B cell (primary cell): ENCODE measurements at regions not wholly inside any gene's neighbourhood (a gene's known extent, or its start where the extent isn't known, plus 50 kb on each side); places are given as distances from the start of the nearest gene placed in this dataset.

ENCODE experiments used
- ATAC-seq: fragments of 200-7000 bp; cut with Tn5 transposase; one replicate; pipeline ENCODE4 v1.10.0; 2021; ENCODE audit warnings: low read depth, mild to moderate bottlenecking, moderate number of reproducible peaks, moderate library complexity
- CTCF ChIA-PET: fragments of 350-600 bp; sonication (Branson Sonifier 250); formaldehyde crosslinking; loops from one replicate; lab custom pipeline; 2021; ENCODE audit warnings: antibody characterized with exemption, inconsistent platforms; lab: Charles Lee
- POLR2A ChIA-PET: fragments of 350-600 bp; sonication (Branson Sonifier 250); formaldehyde crosslinking; loops from one replicate; lab custom pipeline; 2021; ENCODE audit warnings: antibody characterized with exemption; lab: Charles Lee
- DNase-seq: peaks from one replicate; pipeline ENCODE4 v3.0.0; 2013
- H2AFZ ChIP-seq: 2 replicates; pipeline ENCODE4 v1.6.1; 2012; ENCODE audit warnings: mild to moderate bottlenecking, low read depth, low read length; ENCODE audit not compliant: insufficient read depth, poor library complexity, severe bottlenecking
- H3K27ac ChIP-seq, 2 donors: 1 replicate in 1 of 2; 2 replicates in 1 of 2; pipeline ENCODE4 v1.5.1; 2012 to 2013; ENCODE audit warnings: low read length in 2 of 2, mild to moderate bottlenecking in 2 of 2, moderate library complexity in 1 of 2
- H3K27me3 ChIP-seq, 4 experiments: fragments of 200-600 bp in 1 of 4; sonication (generic) in 1 of 4; replicated peaks in 1 of 4; 1 replicate in 2 of 4; 2 replicates in 2 of 4; pipeline versions ENCODE4 v1.6.1 to v1.7.0; 2013 to 2016; ENCODE audit warnings: low read length in 3 of 4, mild to moderate bottlenecking in 2 of 4, mixed read lengths in 1 of 4, moderate library complexity in 1 of 4; ENCODE audit not compliant: insufficient read depth in 4 of 4, control insufficient read depth in 3 of 4; ENCODE audit errors: control extremely low read depth in 1 of 4
- H3K36me3 ChIP-seq, 2 experiments: replicated peaks in 1 of 2; 1 replicate in 1 of 2; 2 replicates in 1 of 2; pipeline versions ENCODE4 v1.6.1 to v1.7.1; 2013; ENCODE audit warnings: low read length in 1 of 2; ENCODE audit not compliant: insufficient read depth in 2 of 2, control insufficient read depth in 1 of 2; ENCODE audit errors: control extremely low read depth in 1 of 2, extremely low read depth in 1 of 2
- H3K4me1 ChIP-seq, 2 donors: fragments of 200-600 bp in 1 of 2; sonication (generic) in 1 of 2; 1 replicate in 1 of 2; 2 replicates in 1 of 2; pipeline versions ENCODE4 v1.5.1 to v1.6.1; 2013 to 2017; ENCODE audit warnings: low read length in 2 of 2; ENCODE audit not compliant: control insufficient read depth in 2 of 2, insufficient read depth in 2 of 2
- H3K4me2 ChIP-seq: replicated peaks from 2 replicates; pipeline ENCODE3; 2012; ENCODE audit warnings: mild to moderate bottlenecking, low read depth, low read length; ENCODE audit not compliant: poor library complexity, severe bottlenecking
- H3K4me3 ChIP-seq, 5 experiments: fragments of 200-600 bp in 1 of 5; sonication (generic) in 1 of 5; 1 replicate in 3 of 5; 2 replicates in 2 of 5; pipeline versions ENCODE4 v1.5.1 to v1.7.0; 2011 to 2016; ENCODE audit warnings: low read length in 4 of 5, mild to moderate bottlenecking in 4 of 5, low read depth in 2 of 5, control low read depth in 1 of 5, moderate library complexity in 1 of 5; ENCODE audit not compliant: insufficient read depth in 1 of 5; ENCODE audit errors: control extremely low read depth in 1 of 5, extremely low read depth in 1 of 5
- H3K79me2 ChIP-seq: fragments of 200-600 bp; sonication (generic); one replicate; pipeline ENCODE4 v1.6.0; 2016; ENCODE audit warnings: low read length; ENCODE audit not compliant: control insufficient read depth, insufficient read depth
- H3K9ac ChIP-seq: fragments of 200-600 bp; sonication (generic); 2 replicates; pipeline ENCODE4 v1.6.1; 2017; ENCODE audit warnings: mild to moderate bottlenecking, low read length, moderate library complexity
- H3K9me3 ChIP-seq, 3 donors: one replicate each; pipeline versions ENCODE4 v1.6.1 to v1.7.1; 2013; ENCODE audit warnings: low read length in 2 of 3; ENCODE audit not compliant: control insufficient read depth in 2 of 3, insufficient read depth in 1 of 3; ENCODE audit errors: control extremely low read depth in 1 of 3
- H4K20me1 ChIP-seq: 2 replicates; pipeline ENCODE4 v1.6.0; 2012; ENCODE audit warnings: mild to moderate bottlenecking, low read length; ENCODE audit not compliant: insufficient read depth, control insufficient read depth, poor library complexity, severe bottlenecking
- H3K27ac Mint-ChIP-seq: one replicate; pipeline ENCODE4 v1.8.0; 2021; ENCODE audit warnings: mixed read lengths
- H3K27me3 Mint-ChIP-seq: one replicate; pipeline ENCODE4 v1.8.0; 2021; ENCODE audit warnings: mixed read lengths
- H3K4me1 Mint-ChIP-seq: one replicate; pipeline ENCODE4 v1.8.0; 2021; ENCODE audit warnings: mixed read lengths
- H3K4me3 Mint-ChIP-seq: one replicate; pipeline ENCODE4 v1.8.0; 2021; ENCODE audit warnings: mixed read lengths
- H3K9me3 Mint-ChIP-seq: one replicate; pipeline ENCODE4 v1.8.0; 2022; ENCODE audit warnings: mixed read lengths; ENCODE audit not compliant: insufficient read depth
- CTCF ChIP-seq: fragments of 200-600 bp; IDR thresholded peaks from one replicate; pipeline ENCODE4 v1.8.0; 2022; ENCODE audit warnings: antibody characterized with exemption, mild to moderate bottlenecking
- EZH2 ChIP-seq: IDR thresholded peaks from 2 replicates; pipeline ENCODE4 v1.6.1; 2012; ENCODE audit warnings: borderline replicate concordance, low read depth, mild to moderate bottlenecking, moderate library complexity, low read length; ENCODE audit not compliant: insufficient read depth, poor library complexity, severe bottlenecking
- WGBS: methylation state at CpG from one replicate; pipeline ENCODE4 v1.1.5; 2013; ENCODE audit warnings: missing lambda C conversion rate; ENCODE audit not compliant: insufficient coverage; 5-methylcytosine and 5-hydroxymethylcytosine counted together
- intact Hi-C: fragments of 100-400 bp; cut with micrococcal nuclease; formaldehyde crosslinking; loops from one replicate; pipeline ENCODE4 v1.10.0; 2022

GRCh38 chr7:28290496-28290895, 109.9 kb upstream of the JAZF1 start:
- no peak overlapping the region for H3K27ac ChIP-seq
- no peaks in the 10 kb centered on the region for H3K27me3 ChIP-seq
- H3K9me3 Mint-ChIP-seq = no peaks in the 10 kb centered on the region
- no CpG with 5 or more reads among the region's 2 CpGs for WGBS
- peak overlapping the region; percentile 4 for H3K27ac Mint-ChIP-seq
- no peak overlapping the region for H3K9ac ChIP-seq
- TF ChIP-seq CTCF = no peak
- TF ChIP-seq EZH2 = no peak
- no peak overlapping the region for H3K4me3 Mint-ChIP-seq
- peaks cover 26 to 34% of the 10 kb centered on the region in 2 donors for H3K4me1 ChIP-seq
- ATAC-seq = no peak
- ChIA-PET CTCF (interaction anchor here (0.9 kb wide), 1 partner anchor 213 kb away, joined by 3 read pairs; no protein-coding TSS in a partner anchor), POLR2A (no interaction called here)
- peaks cover 38% of the 10 kb centered on the region for H3K4me1 Mint-ChIP-seq
- intact Hi-C loops = no loop called here
- H3K4me2 ChIP-seq = peak overlapping the region; percentile 0
- peaks cover 0 to 13% (median 0%) of the 10 kb centered on the region in 3 donors for H3K9me3 ChIP-seq
- peak; percentile 22 for DNase-seq
- H3K79me2 ChIP-seq = no peaks in the 10 kb centered on the region
- H3K36me3 ChIP-seq = no peaks in the 10 kb centered on the region
- H3K27me3 Mint-ChIP-seq = no peaks in the 10 kb centered on the region
- no peak overlapping the region for H3K4me3 ChIP-seq
- H4K20me1 ChIP-seq = no peaks in the 10 kb centered on the region
- no peak overlapping the region for H2AFZ ChIP-seq

- H3K4me2 ChIP-seq = no peak overlapping the region
- Mint-ChIP-seq H3K9me3 (no peaks in the 10 kb centered on the region), H3K4me1 (peaks cover 38% of the 10 kb centered on the region), H3K4me3 (no peak overlapping the region), H3K27me3 (no peaks in the 10 kb centered on the region), H3K27ac (no peak overlapping the region)
- ChIA-PET POLR2A (no interaction called here), CTCF (no interaction called here)
- H3K9me3 ChIP-seq = peaks cover 0 to 13% (median 0%) of the 10 kb centered on the region in 3 donors
- no peaks in the 10 kb centered on the region for H3K27me3 ChIP-seq
- no peaks in the 10 kb centered on the region for H3K79me2 ChIP-seq
- no peak overlapping the region for H2AFZ ChIP-seq
- no peak overlapping the region for H3K4me3 ChIP-seq
- no peak overlapping the region for H3K27ac ChIP-seq
- H3K36me3 ChIP-seq = no peaks in the 10 kb centered on the region
- intact Hi-C loops = no loop called here
- DNase-seq (no peak), ATAC-seq (no peak)
- H3K9ac ChIP-seq = no peak overlapping the region
- no peaks in the 10 kb centered on the region for H4K20me1 ChIP-seq
- H3K4me1 ChIP-seq = peaks cover 26 to 34% of the 10 kb centered on the region in 2 donors
- TF ChIP-seq CTCF = no peak
- 83% methylated on average over 4 of the region's 4 CpGs for WGBS
Measured at GRCh38 chr7:28291559-28291958, 111.0 kb upstream of the JAZF1 start.
